Loucy (cell line): ENCODE measurements at regions not wholly inside any gene's neighbourhood (a gene's known extent, or its start where the extent isn't known, plus 50 kb on each side); places are given as distances from the start of the nearest gene placed in this dataset.
"Not testable (repeated sequence)": the region's sequence is repeated elsewhere in the genome, so short reads cannot be mapped to it uniquely, and the experiment has no call there.

Experiments used
- H2AFZ ChIP-seq: fragments of 200-600 bp; sonication (generic); 2 replicates; pipeline ENCODE4 v1.6.0; 2016; ENCODE audit warnings: antibody characterized with exemption, mild to moderate bottlenecking, low read length, moderate library complexity
- H3F3A ChIP-seq: fragments of 200-600 bp; 2 replicates; pipeline ENCODE4 v1.6.0; 2016; ENCODE audit warnings: antibody characterized with exemption, low read depth, mild to moderate bottlenecking
- H3K27me3 ChIP-seq: fragments of 200-600 bp; sonication (generic); 2 replicates; pipeline ENCODE4 v1.6.1; 2014; ENCODE audit warnings: low read length, mild to moderate bottlenecking; ENCODE audit not compliant: insufficient read depth, poor library complexity, severe bottlenecking
- H3K36me3 ChIP-seq: fragments of 200-600 bp; sonication (generic); 2 replicates; pipeline ENCODE4 v1.6.1; 2016; ENCODE audit warnings: low read length; ENCODE audit not compliant: insufficient read depth
- H3K4me1 ChIP-seq: fragments of 200-600 bp; sonication (generic); 2 replicates; pipeline ENCODE4 v1.5.1; 2014; ENCODE audit warnings: low read length, mild to moderate bottlenecking; ENCODE audit not compliant: insufficient read depth, poor library complexity, severe bottlenecking
- H3K4me2 ChIP-seq: fragments of 200-600 bp; sonication (generic); 2 replicates; pipeline ENCODE4 v1.6.0; 2014; ENCODE audit warnings: antibody characterized with exemption, low read length, low read depth, mild to moderate bottlenecking; ENCODE audit not compliant: poor library complexity, severe bottlenecking
- H3K4me3 ChIP-seq: fragments of 200-600 bp; sonication (generic); 2 replicates; pipeline ENCODE4 v1.5.1; 2014; ENCODE audit warnings: low read length, mild to moderate bottlenecking, mixed read lengths; ENCODE audit not compliant: poor library complexity, severe bottlenecking
- H3K79me2 ChIP-seq: fragments of 200-600 bp; sonication (generic); 2 replicates; pipeline ENCODE4 v1.6.1; 2014; ENCODE audit warnings: low read length; ENCODE audit not compliant: insufficient read depth
- H3K9ac ChIP-seq: fragments of 200-600 bp; sonication (generic); 2 replicates; pipeline ENCODE4 v1.6.0; 2014; ENCODE audit warnings: mild to moderate bottlenecking, low read depth, low read length, moderate library complexity; ENCODE audit not compliant: poor library complexity, severe bottlenecking
- H3K9me2 ChIP-seq: fragments of 200-600 bp; sonication (generic); replicated peaks from 2 replicates; pipeline ENCODE4 v1.6.1; 2016; ENCODE audit warnings: low read depth, low read length, mixed read lengths
- H3K9me3 ChIP-seq: fragments of 200-600 bp; sonication (generic); 2 replicates; pipeline ENCODE4 v1.6.1; 2014; ENCODE audit warnings: mild to moderate bottlenecking, antibody characterized with exemption, low read length, low read depth; ENCODE audit not compliant: insufficient read depth
- H4K20me1 ChIP-seq: fragments of 200-600 bp; sonication (generic); 2 replicates; pipeline ENCODE4 v1.6.0; 2014; ENCODE audit warnings: antibody characterized with exemption, low read length, mild to moderate bottlenecking; ENCODE audit not compliant: insufficient read depth, poor library complexity, severe bottlenecking
- CTCF ChIP-seq: fragments of 200-600 bp; sonication (generic); conservative IDR thresholded peaks from 2 replicates; pipeline ENCODE4 v1.5.1; 2014; ENCODE audit warnings: mild to moderate bottlenecking, antibody characterized with exemption, low read length
- EZH2phosphoT487 ChIP-seq: fragments of 200-600 bp; IDR thresholded peaks from 2 replicates; pipeline ENCODE4 v1.6.1; 2018; ENCODE audit warnings: antibody characterized with exemption, mild to moderate bottlenecking, moderate library complexity, borderline replicate concordance

- H3K36me3 ChIP-seq: no peaks in the 10 kb centered on the region
- TF ChIP-seq CTCF: no peak
- TF ChIP-seq EZH2phosphoT487: no peak
- H3K4me2 ChIP-seq: no peak overlapping the region
- H3K9me3 ChIP-seq: no peaks in the 10 kb centered on the region
- no peaks in the 10 kb centered on the region for H4K20me1 ChIP-seq
- H3K4me3 ChIP-seq: no peak overlapping the region
- no peaks in the 10 kb centered on the region for H3K4me1 ChIP-seq
- H3K79me2 ChIP-seq: no peaks in the 10 kb centered on the region
- no peak overlapping the region for H2AFZ ChIP-seq
- no peak overlapping the region for H3K9ac ChIP-seq
- no peaks in the 10 kb centered on the region for H3K9me2 ChIP-seq
- no peaks in the 10 kb centered on the region for H3F3A ChIP-seq
- H3K27me3 ChIP-seq: no peaks in the 10 kb centered on the region
Measured at GRCh38 chr7:156324201-156324600, 316.4 kb upstream of the RNF32 start.

- H3K36me3 ChIP-seq, H3K9ac ChIP-seq, H2AFZ ChIP-seq, H3K4me3 ChIP-seq, H3K4me2 ChIP-seq, H3K4me1 ChIP-seq, H3F3A ChIP-seq, H3K9me2 ChIP-seq, H3K9me3 ChIP-seq, H3K27me3 ChIP-seq, H4K20me1 ChIP-seq, H3K79me2 ChIP-seq: not testable (repeated sequence)
Measured at GRCh38 chr7:156321430-156321829, 319.1 kb upstream of the RNF32 start.

GRCh38 chr7:156318926-156319325, 321.6 kb upstream of the RNF32 start:
- Histone ChIP-seq H2AFZ (no peak overlapping the region), H3F3A (no peaks in the 10 kb centered on the region)

More at GRCh38 chr7:156318926-156319325, 321.6 kb upstream of the RNF32 start:
- Histone ChIP-seq H4K20me1 (no peaks in the 10 kb centered on the region), H3K4me3 (no peak overlapping the region), H3K36me3 (no peaks in the 10 kb centered on the region), H3K79me2 (no peaks in the 10 kb centered on the region), H3K9me3 (peaks cover 3% of the 10 kb centered on the region; the same call in 1 of the 2 replicates), H3K4me1 (no peaks in the 10 kb centered on the region), H3K27me3 (no peaks in the 10 kb centered on the region), H3K4me2 (no peak overlapping the region), H3K9me2 (no peaks in the 10 kb centered on the region), H3K9ac (no peak overlapping the region)
- TF ChIP-seq CTCF (no peak), EZH2phosphoT487 (no peak)
